GM18505 (cell line): ENCODE measurements at regions not wholly inside any gene's neighbourhood (a gene's known extent, or its start where the extent isn't known, plus 50 kb on each side); places are given as distances from the start of the nearest gene placed in this dataset.

Experiments used
- ATAC-seq: cut with Tn5 transposase; IDR thresholded peaks from one replicate; pipeline ENCODE4 v1.9.1; 2021; ENCODE audit not compliant: unreplicated experiment
- POLR2A ChIP-seq: IDR thresholded peaks from 4 replicates; pipeline ENCODE4 v1.6.1; 2011; ENCODE audit warnings: borderline replicate concordance; ENCODE audit not compliant: insufficient read depth, insufficient read length; ENCODE audit errors: extremely low read depth

DNA sequence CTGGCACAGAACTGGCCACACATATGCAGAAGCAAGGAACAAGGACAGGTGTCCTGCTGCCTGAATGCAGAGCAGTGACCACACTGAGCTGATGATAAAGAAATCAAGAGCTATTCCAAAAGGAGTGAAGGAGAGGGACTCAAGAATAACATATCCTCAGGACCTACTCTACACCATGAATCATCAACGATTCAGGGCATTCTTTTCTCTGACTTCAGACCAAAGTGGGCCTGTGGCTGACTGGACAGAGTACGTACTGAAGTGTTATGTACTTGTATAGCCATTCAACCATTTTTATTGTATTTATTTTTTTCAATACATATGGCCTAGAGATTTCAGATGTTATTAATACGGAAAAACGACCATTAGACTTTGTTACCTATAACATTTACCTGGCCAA, 177.5 kb upstream of the TMTC1 start:
- ATAC-seq, result no peak
- TF ChIP-seq POLR2A, result no peak

- TF ChIP-seq POLR2A, result no peak
- no peak for ATAC-seq
Observed at GRCh38 chr12:29960122-29960521, 176.4 kb upstream of the TMTC1 start.

DNA sequence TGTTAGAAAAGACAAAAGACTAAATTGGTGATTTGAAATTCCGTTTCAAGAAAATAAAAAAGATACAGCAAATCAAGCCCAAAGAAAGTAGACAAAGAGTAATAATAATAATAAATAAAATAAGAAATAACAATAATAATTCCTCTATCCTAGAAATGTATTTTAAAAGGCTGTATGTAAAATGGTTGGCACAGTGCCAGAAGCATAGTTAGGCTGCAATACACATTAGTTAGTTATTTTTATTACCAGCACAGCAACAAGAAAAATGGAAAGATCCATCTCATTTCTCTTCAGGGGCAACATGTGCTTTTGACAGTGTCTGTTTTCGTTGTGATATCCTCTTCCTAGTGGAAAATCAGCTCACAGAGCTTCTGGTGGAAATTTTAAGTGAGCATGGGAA, 174.1 kb upstream of the TMTC1 start:
- TF ChIP-seq POLR2A, result no peak
- no peak for ATAC-seq

DNA sequence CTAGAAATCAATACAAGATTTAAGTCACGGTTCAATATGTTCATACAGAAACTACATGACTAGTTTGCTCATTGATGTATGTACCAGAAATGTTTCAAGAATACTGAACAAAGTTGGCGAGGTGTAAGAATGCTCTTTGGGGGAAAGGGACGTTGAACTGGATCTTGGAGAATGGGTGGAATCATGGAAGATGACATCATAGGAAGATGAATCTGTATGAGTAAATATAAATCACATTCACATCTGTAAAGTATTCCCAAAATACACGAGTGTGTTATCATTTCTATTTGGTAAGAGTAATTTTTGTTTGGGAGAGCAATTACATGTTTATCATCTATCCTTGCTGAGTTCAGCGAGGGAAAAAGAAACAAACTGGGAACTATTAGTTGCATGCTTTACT, 162.2 kb upstream of the TMTC1 start:
- ATAC-seq, result no peak
- no peak for TF ChIP-seq POLR2A

GRCh38 chr12:29944269-29945000, 160.7 kb upstream of the TMTC1 start:
- ATAC-seq, result no peak
- no peak for TF ChIP-seq POLR2A

- no peak for ATAC-seq
- TF ChIP-seq POLR2A, result no peak
Observed at GRCh38 chr12:29943683-29944082, 159.9 kb upstream of the TMTC1 start.

DNA sequence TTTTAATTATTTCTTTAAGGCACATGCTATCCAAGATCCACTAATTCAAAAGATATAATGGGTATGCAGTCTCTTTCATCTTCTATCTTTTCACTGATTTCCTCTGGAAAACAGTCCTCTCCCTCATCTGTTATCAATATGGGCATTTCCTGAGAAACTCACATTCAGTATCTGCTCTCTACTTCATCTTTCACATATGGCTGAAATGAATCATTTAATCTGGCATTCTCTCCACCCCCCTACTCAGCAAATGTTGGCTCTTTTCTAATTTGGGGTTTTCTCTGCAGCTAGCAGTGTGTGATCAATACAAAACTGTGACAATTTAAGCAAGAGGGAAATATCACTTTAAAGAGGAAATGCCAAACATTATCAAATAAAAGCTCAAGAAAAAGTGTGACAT, 157.1 kb upstream of the TMTC1 start:
- ATAC-seq, result no peak
- TF ChIP-seq POLR2A, result no peak

DNA sequence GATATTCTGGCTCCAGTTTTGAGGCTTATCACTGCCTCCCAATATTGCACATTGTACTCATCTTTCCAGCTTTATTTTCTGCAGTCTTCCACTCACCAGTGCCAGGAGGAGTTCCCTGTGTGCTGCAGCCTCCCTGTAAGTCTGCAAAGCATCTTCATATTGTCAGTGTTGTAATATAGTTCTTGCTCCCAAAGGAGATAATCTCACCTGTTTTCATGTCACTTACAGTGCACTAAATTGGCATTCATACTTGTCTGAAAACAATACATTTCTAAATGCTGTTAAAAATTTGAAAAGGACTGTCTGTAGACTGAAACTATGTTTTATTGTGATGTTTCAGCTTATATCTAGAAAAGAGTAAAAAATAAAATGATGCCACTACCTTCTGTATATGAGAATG, 146.8 kb upstream of the TMTC1 start:
- ATAC-seq, result no peak
- TF ChIP-seq POLR2A, result no peak

GRCh38 chr12:29929295-29929694, 145.6 kb upstream of the TMTC1 start:
- no peak for ATAC-seq
- no peak for TF ChIP-seq POLR2A

- TF ChIP-seq POLR2A, result no peak
- no peak for ATAC-seq
Observed at GRCh38 chr12:29921307-29921706, 137.6 kb upstream of the TMTC1 start.

GRCh38 chr12:29908157-29908556, 124.4 kb upstream of the TMTC1 start:
- no peak for ATAC-seq
- TF ChIP-seq POLR2A, result no peak

GRCh38 chr12:29907461-29907860, 123.7 kb upstream of the TMTC1 start:
- TF ChIP-seq POLR2A, result no peak
- ATAC-seq, result no peak

- no peak for ATAC-seq
- TF ChIP-seq POLR2A, result no peak
Observed at GRCh38 chr12:29902043-29902442, 118.3 kb upstream of the TMTC1 start.

- no peak for TF ChIP-seq POLR2A
- no peak for ATAC-seq
Observed at GRCh38 chr12:29901585-29901984, 117.8 kb upstream of the TMTC1 start.
